GM18517 (cell line): ENCODE measurements at regions not wholly inside any gene's neighbourhood (a gene's known extent, or its start where the extent isn't known, plus 50 kb on each side); places are given as distances from the start of the nearest gene placed in this dataset.

Experiments
- ATAC-seq: cut with Tn5 transposase; IDR thresholded peaks from one replicate; pipeline ENCODE4 v1.9.1; 2021; ENCODE audit warnings: mild to moderate bottlenecking, moderate library complexity; ENCODE audit not compliant: unreplicated experiment

GRCh38 chr11:115845872-115846271 is 341.7 kb upstream of the CADM1 start:
- ATAC-seq = no peak

GRCh38 chr11:115843685-115844084 is 339.5 kb upstream of the CADM1 start:
- ATAC-seq = no peak

- ATAC-seq = no peak
These were observed 338.9 kb upstream of the CADM1 start for GRCh38 chr11:115843111-115843510.

GRCh38 chr11:115820026-115820425 is 315.8 kb upstream of the CADM1 start:
- no peak for ATAC-seq

GRCh38 chr11:115819014-115819413 is 314.8 kb upstream of the CADM1 start:
- no peak for ATAC-seq

- no peak for ATAC-seq
These were observed 313.7 kb upstream of the CADM1 start for GRCh38 chr11:115817844-115818468.

GRCh38 chr11:115808351-115808940 is 304.2 kb upstream of the CADM1 start:
- ATAC-seq = no peak

- ATAC-seq = no peak
These were observed 301.8 kb upstream of the CADM1 start for GRCh38 chr11:115806056-115806455.

GRCh38 chr11:115803073-115803740 is 299.0 kb upstream of the CADM1 start:
- no peak for ATAC-seq

GRCh38 chr11:115802641-115803040 is 298.4 kb upstream of the CADM1 start:
- ATAC-seq = no peak

- no peak for ATAC-seq
These were observed 288.7 kb upstream of the CADM1 start for GRCh38 chr11:115792903-115793302.

- no peak for ATAC-seq
These were observed 283.1 kb upstream of the CADM1 start for GRCh38 chr11:115787302-115787701.

- no peak for ATAC-seq
These were observed 280.7 kb upstream of the CADM1 start for GRCh38 chr11:115784796-115785521.

GRCh38 chr11:115780646-115781362 is 276.6 kb upstream of the CADM1 start:
- no peak for ATAC-seq

- no peak for ATAC-seq
These were observed 274.9 kb upstream of the CADM1 start for GRCh38 chr11:115778928-115779650.

GRCh38 chr11:115776916-115777315 is 272.7 kb upstream of the CADM1 start:
- no peak for ATAC-seq

GRCh38 chr11:115775846-115776245 is 271.6 kb upstream of the CADM1 start:
- ATAC-seq = no peak

GRCh38 chr11:115774756-115775155 is 270.5 kb upstream of the CADM1 start:
- ATAC-seq = no peak

- no peak for ATAC-seq
These were observed 265.7 kb upstream of the CADM1 start for GRCh38 chr11:115769891-115770290.

- ATAC-seq = no peak
These were observed 263.7 kb upstream of the CADM1 start for GRCh38 chr11:115767883-115768282.
